ENCODE measurements at regions not wholly inside any gene's neighbourhood (a gene's known extent, or its start where the extent isn't known, plus 50 kb on each side); places are given as distances from the start of the nearest gene placed in this dataset.

- Mint-ChIP-seq H3K36me3 (ENCODE audit: low read depth) (no peaks in the 10 kb centered on the region), H3K4me1 (ENCODE audit: low read depth) (no peaks in the 10 kb centered on the region), H3K4me3 (ENCODE audit: low read depth) (no peak overlapping the region), H3K27ac (no peak overlapping the region), H3K27me3 (ENCODE audit: low read depth) (no peaks in the 10 kb centered on the region), H3K9me3 (peaks cover 6% of the 10 kb centered on the region)
- intact Hi-C loops (cut with micrococcal nuclease) = no loop called here
- no peak for DNase-seq (ENCODE audit: low spot score)
Measured at GRCh38 chr3:147940405-147941193, 531.4 kb downstream of the ZIC1 start.

GRCh38 chr3:147941969-147942368 is 532.8 kb downstream of the ZIC1 start:
- peaks cover 8% of the 10 kb centered on the region for H3K9me3 Mint-ChIP-seq
- no peak overlapping the region for H3K27ac Mint-ChIP-seq
- H3K27me3 Mint-ChIP-seq (ENCODE audit: low read depth) = no peaks in the 10 kb centered on the region
- H3K4me1 Mint-ChIP-seq (ENCODE audit: low read depth) = no peaks in the 10 kb centered on the region
- intact Hi-C loops (cut with micrococcal nuclease) = no loop called here
- H3K4me3 Mint-ChIP-seq (ENCODE audit: low read depth) = no peak overlapping the region
- no peak for DNase-seq (ENCODE audit: low spot score)
- H3K36me3 Mint-ChIP-seq (ENCODE audit: low read depth) = no peaks in the 10 kb centered on the region

GRCh38 chr3:147943265-147943945 is 534.2 kb downstream of the ZIC1 start:
- Mint-ChIP-seq H3K36me3 (ENCODE audit: low read depth) (no peaks in the 10 kb centered on the region), H3K9me3 (peaks cover 8% of the 10 kb centered on the region), H3K4me3 (ENCODE audit: low read depth) (no peak overlapping the region), H3K27me3 (ENCODE audit: low read depth) (no peaks in the 10 kb centered on the region), H3K4me1 (ENCODE audit: low read depth) (no peaks in the 10 kb centered on the region), H3K27ac (no peak overlapping the region)
- intact Hi-C loops (cut with micrococcal nuclease) = no loop called here
- DNase-seq (ENCODE audit: low spot score) = no peak

GRCh38 chr3:147945968-147946519 is 536.9 kb downstream of the ZIC1 start:
- Mint-ChIP-seq H3K9me3 (peaks cover 8% of the 10 kb centered on the region), H3K27me3 (ENCODE audit: low read depth) (no peaks in the 10 kb centered on the region), H3K36me3 (ENCODE audit: low read depth) (no peaks in the 10 kb centered on the region), H3K4me1 (ENCODE audit: low read depth) (no peaks in the 10 kb centered on the region), H3K27ac (no peak overlapping the region), H3K4me3 (ENCODE audit: low read depth) (no peak overlapping the region)
- DNase-seq (ENCODE audit: low spot score) = no peak
- intact Hi-C loops (cut with micrococcal nuclease) = no loop called here

- no peaks in the 10 kb centered on the region for H3K36me3 Mint-ChIP-seq (ENCODE audit: low read depth)
- H3K9me3 Mint-ChIP-seq = peaks cover 12% of the 10 kb centered on the region
- no peak overlapping the region for H3K4me3 Mint-ChIP-seq (ENCODE audit: low read depth)
Measured at GRCh38 chr3:147956615-147957014, 547.5 kb downstream of the ZIC1 start.

GRCh38 chr3:147958754-147959153 is 549.6 kb downstream of the ZIC1 start:
- H3K4me1 Mint-ChIP-seq (ENCODE audit: low read depth) = no peaks in the 10 kb centered on the region
- H3K27ac Mint-ChIP-seq = no peak overlapping the region
- no peak overlapping the region for H3K4me3 Mint-ChIP-seq (ENCODE audit: low read depth)
- H3K9me3 Mint-ChIP-seq = peaks cover 12% of the 10 kb centered on the region
- no peaks in the 10 kb centered on the region for H3K36me3 Mint-ChIP-seq (ENCODE audit: low read depth)
- H3K27me3 Mint-ChIP-seq (ENCODE audit: low read depth) = no peaks in the 10 kb centered on the region
- intact Hi-C loops (cut with micrococcal nuclease) = no loop called here
- no peak for DNase-seq (ENCODE audit: low spot score)

More at GRCh38 chr3:147956615-147957014, 547.5 kb downstream of the ZIC1 start:
- Mint-ChIP-seq H3K27ac (no peak overlapping the region), H3K4me1 (ENCODE audit: low read depth) (no peaks in the 10 kb centered on the region), H3K27me3 (ENCODE audit: low read depth) (no peaks in the 10 kb centered on the region)
- DNase-seq (ENCODE audit: low spot score) = no peak
- intact Hi-C loops (cut with micrococcal nuclease) = no loop called here

- no peak overlapping the region for H3K27ac Mint-ChIP-seq
- H3K4me3 Mint-ChIP-seq (ENCODE audit: low read depth) = no peak overlapping the region
- H3K36me3 Mint-ChIP-seq (ENCODE audit: low read depth) = no peaks in the 10 kb centered on the region
- peaks cover 15% of the 10 kb centered on the region for H3K9me3 Mint-ChIP-seq
- no peak for DNase-seq (ENCODE audit: low spot score)
- no peaks in the 10 kb centered on the region for H3K4me1 Mint-ChIP-seq (ENCODE audit: low read depth)
- no peaks in the 10 kb centered on the region for H3K27me3 Mint-ChIP-seq (ENCODE audit: low read depth)
- intact Hi-C loops (cut with micrococcal nuclease) = no loop called here
Measured at GRCh38 chr3:147960786-147961185, 551.6 kb downstream of the ZIC1 start.

GRCh38 chr3:147962408-147963164 is 553.4 kb downstream of the ZIC1 start:
- Mint-ChIP-seq H3K9me3 (peaks cover 10% of the 10 kb centered on the region), H3K27ac (no peak overlapping the region), H3K27me3 (ENCODE audit: low read depth) (no peaks in the 10 kb centered on the region), H3K4me3 (ENCODE audit: low read depth) (no peak overlapping the region), H3K4me1 (ENCODE audit: low read depth) (no peaks in the 10 kb centered on the region), H3K36me3 (ENCODE audit: low read depth) (no peaks in the 10 kb centered on the region)
- intact Hi-C loops (cut with micrococcal nuclease) = no loop called here
- DNase-seq (ENCODE audit: low spot score) = no peak

- no peak for DNase-seq (ENCODE audit: low spot score)
- Mint-ChIP-seq H3K36me3 (ENCODE audit: low read depth) (no peaks in the 10 kb centered on the region), H3K4me3 (ENCODE audit: low read depth) (no peak overlapping the region), H3K27me3 (ENCODE audit: low read depth) (no peaks in the 10 kb centered on the region), H3K27ac (no peak overlapping the region), H3K4me1 (ENCODE audit: low read depth) (no peaks in the 10 kb centered on the region), H3K9me3 (peaks cover 6% of the 10 kb centered on the region)
- intact Hi-C loops (cut with micrococcal nuclease) = no loop called here
Measured at GRCh38 chr3:147963711-147964110, 554.5 kb downstream of the ZIC1 start.

- H3K9me3 Mint-ChIP-seq = peaks cover 8% of the 10 kb centered on the region
- H3K36me3 Mint-ChIP-seq (ENCODE audit: low read depth) = no peaks in the 10 kb centered on the region
- H3K27ac Mint-ChIP-seq = no peak overlapping the region
- H3K4me1 Mint-ChIP-seq (ENCODE audit: low read depth) = no peaks in the 10 kb centered on the region
- H3K27me3 Mint-ChIP-seq (ENCODE audit: low read depth) = no peaks in the 10 kb centered on the region
- no peak overlapping the region for H3K4me3 Mint-ChIP-seq (ENCODE audit: low read depth)
- intact Hi-C loops (cut with micrococcal nuclease) = no loop called here
- no peak for DNase-seq (ENCODE audit: low spot score)
Measured at GRCh38 chr3:147975165-147975564, 566.0 kb downstream of the ZIC1 start.

GRCh38 chr3:147977001-147977400 is 567.8 kb downstream of the ZIC1 start:
- intact Hi-C loops (cut with micrococcal nuclease) = no loop called here
- H3K9me3 Mint-ChIP-seq = peaks cover 8% of the 10 kb centered on the region
- H3K27me3 Mint-ChIP-seq (ENCODE audit: low read depth) = no peaks in the 10 kb centered on the region
- no peaks in the 10 kb centered on the region for H3K4me1 Mint-ChIP-seq (ENCODE audit: low read depth)
- no peaks in the 10 kb centered on the region for H3K36me3 Mint-ChIP-seq (ENCODE audit: low read depth)
- no peak for DNase-seq (ENCODE audit: low spot score)
- H3K27ac Mint-ChIP-seq = no peak overlapping the region
- H3K4me3 Mint-ChIP-seq (ENCODE audit: low read depth) = no peak overlapping the region

GRCh38 chr3:147987549-147987948 is 578.4 kb downstream of the ZIC1 start:
- no peak for DNase-seq (ENCODE audit: low spot score)
- intact Hi-C loops (cut with micrococcal nuclease) = no loop called here
- Mint-ChIP-seq H3K4me3 (ENCODE audit: low read depth) (no peak overlapping the region), H3K9me3 (no peaks in the 10 kb centered on the region), H3K27ac (no peak overlapping the region), H3K27me3 (ENCODE audit: low read depth) (no peaks in the 10 kb centered on the region), H3K36me3 (ENCODE audit: low read depth) (no peaks in the 10 kb centered on the region), H3K4me1 (ENCODE audit: low read depth) (no peaks in the 10 kb centered on the region)

- no peak for DNase-seq (ENCODE audit: low spot score)
- Mint-ChIP-seq H3K36me3 (ENCODE audit: low read depth) (no peaks in the 10 kb centered on the region), H3K9me3 (no peaks in the 10 kb centered on the region), H3K27me3 (ENCODE audit: low read depth) (no peaks in the 10 kb centered on the region), H3K4me1 (ENCODE audit: low read depth) (no peaks in the 10 kb centered on the region), H3K4me3 (ENCODE audit: low read depth) (no peak overlapping the region), H3K27ac (no peak overlapping the region)
- intact Hi-C loops (cut with micrococcal nuclease) = no loop called here
Measured at GRCh38 chr3:147989344-147989743, 580.2 kb downstream of the ZIC1 start.

Measured in activated T-helper 2 cell treated with anti-CD3 and anti-CD28 coated beads, Interferon-gamma antibody, Interleukin-2, Interleukin-4, amounts not matched to agents 10 μg/mL and 5 μg/mL and 100 μg/mL, durations not matched to agents 14 hours and 24 hours and 36 hours (primary cell).